ENCODE measurements at regions not wholly inside any gene's neighbourhood (a gene's known extent, or its start where the extent isn't known, plus 50 kb on each side); places are given as distances from the start of the nearest gene placed in this dataset.

DNA sequence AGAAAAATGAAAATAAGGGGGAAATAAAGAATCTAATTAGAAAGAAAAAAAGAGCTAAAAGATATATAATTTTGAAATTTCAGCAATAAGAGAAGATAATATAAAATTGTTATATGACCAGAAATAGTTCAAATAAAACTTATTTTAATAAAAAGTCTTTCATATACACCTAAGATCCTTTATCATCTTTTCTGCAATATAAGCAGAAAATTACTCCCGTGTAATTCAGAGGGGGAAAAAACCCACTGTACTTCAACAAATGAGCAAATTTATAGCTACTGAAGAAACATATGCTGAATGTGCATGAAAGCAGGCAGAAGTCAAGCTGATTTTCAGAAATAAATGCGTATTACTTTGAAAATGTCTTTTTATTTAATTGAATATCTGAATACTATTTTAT lies 771.3 kb downstream of the FAT4 start:
- TF ChIP-seq, protein P1, sequence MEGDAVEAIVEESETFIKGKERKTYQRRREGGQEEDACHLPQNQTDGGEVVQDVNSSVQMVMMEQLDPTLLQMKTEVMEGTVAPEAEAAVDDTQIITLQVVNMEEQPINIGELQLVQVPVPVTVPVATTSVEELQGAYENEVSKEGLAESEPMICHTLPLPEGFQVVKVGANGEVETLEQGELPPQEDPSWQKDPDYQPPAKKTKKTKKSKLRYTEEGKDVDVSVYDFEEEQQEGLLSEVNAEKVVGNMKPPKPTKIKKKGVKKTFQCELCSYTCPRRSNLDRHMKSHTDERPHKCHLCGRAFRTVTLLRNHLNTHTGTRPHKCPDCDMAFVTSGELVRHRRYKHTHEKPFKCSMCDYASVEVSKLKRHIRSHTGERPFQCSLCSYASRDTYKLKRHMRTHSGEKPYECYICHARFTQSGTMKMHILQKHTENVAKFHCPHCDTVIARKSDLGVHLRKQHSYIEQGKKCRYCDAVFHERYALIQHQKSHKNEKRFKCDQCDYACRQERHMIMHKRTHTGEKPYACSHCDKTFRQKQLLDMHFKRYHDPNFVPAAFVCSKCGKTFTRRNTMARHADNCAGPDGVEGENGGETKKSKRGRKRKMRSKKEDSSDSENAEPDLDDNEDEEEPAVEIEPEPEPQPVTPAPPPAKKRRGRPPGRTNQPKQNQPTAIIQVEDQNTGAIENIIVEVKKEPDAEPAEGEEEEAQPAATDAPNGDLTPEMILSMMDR (IDR thresholded peaks at IDR 0.05) = no peak
- no peak for TF ChIP-seq POLR2A (IDR thresholded peaks at IDR 0.05)
